Osteoblast (primary cell): ENCODE measurements at regions not wholly inside any gene's neighbourhood (a gene's known extent, or its start where the extent isn't known, plus 50 kb on each side); places are given as distances from the start of the nearest gene placed in this dataset.

ENCODE experiments used
- DNase-seq: peaks from one replicate; pipeline ENCODE4 v3.0.0; 2011; ENCODE audit warnings: low spot score, mixed read lengths; ENCODE audit not compliant: insufficient read length; ENCODE audit errors: missing footprints
- H2AFZ ChIP-seq: 2 replicates; pipeline ENCODE4 v1.6.0; 2011; ENCODE audit warnings: mild to moderate bottlenecking, low read length
- H3K27ac ChIP-seq: 2 replicates; pipeline ENCODE4 v1.5.1; 2011; ENCODE audit warnings: mild to moderate bottlenecking, low read depth, low read length, moderate library complexity
- H3K27me3 ChIP-seq: 2 replicates; pipeline ENCODE4 v1.6.0; 2012; ENCODE audit warnings: mild to moderate bottlenecking, control low read depth, inconsistent platforms, low read length, moderate library complexity; ENCODE audit not compliant: insufficient read depth
- H3K36me3 ChIP-seq: 2 replicates; pipeline ENCODE4 v1.5.1; 2011; ENCODE audit warnings: mild to moderate bottlenecking, low read length, control low read depth, moderate library complexity; ENCODE audit not compliant: insufficient read depth
- H3K4me1 ChIP-seq: 2 replicates; pipeline ENCODE4 v1.5.1; 2011; ENCODE audit warnings: mild to moderate bottlenecking, low read length, control low read depth, moderate library complexity; ENCODE audit not compliant: insufficient read depth
- H3K4me2 ChIP-seq: 2 replicates; pipeline ENCODE4 v1.6.0; 2011; ENCODE audit warnings: mild to moderate bottlenecking, low read length; ENCODE audit not compliant: insufficient read depth
- H3K4me3 ChIP-seq: fragments of 200-600 bp; sonication (generic); 3 replicates; pipeline ENCODE4 v1.5.1; 2012; ENCODE audit warnings: mild to moderate bottlenecking, low read length, inconsistent platforms; ENCODE audit not compliant: insufficient read depth
- H3K79me2 ChIP-seq: 2 replicates; pipeline ENCODE4 v1.6.0; 2012; ENCODE audit warnings: mild to moderate bottlenecking, low read length, control low read depth, inconsistent platforms; ENCODE audit not compliant: insufficient read depth
- H3K9me3 ChIP-seq: 2 replicates; pipeline ENCODE4 v1.5.1; 2011; ENCODE audit warnings: low read depth, low read length, control low read depth
- H4K20me1 ChIP-seq: 2 replicates; pipeline ENCODE4 v1.6.0; 2012; ENCODE audit warnings: mild to moderate bottlenecking, low read length, control low read depth; ENCODE audit not compliant: insufficient read depth
- CTCF ChIP-seq: IDR thresholded peaks from 2 replicates; pipeline ENCODE4 v1.5.1; 2011; ENCODE audit warnings: mild to moderate bottlenecking, low read depth, low read length, moderate library complexity; ENCODE audit errors: extremely low read depth

GRCh38 chr13:109336730-109337129 lies 449.7 kb downstream of the IRS2 start:
- no peaks in the 10 kb centered on the region for H3K27me3 ChIP-seq
- H3K4me1 ChIP-seq: peaks cover 10% of the 10 kb centered on the region
- no peaks in the 10 kb centered on the region for H3K36me3 ChIP-seq
- H3K4me3 ChIP-seq: no peak overlapping the region
- DNase-seq: no peak
- no peaks in the 10 kb centered on the region for H3K79me2 ChIP-seq
- TF ChIP-seq CTCF: no peak
- no peaks in the 10 kb centered on the region for H4K20me1 ChIP-seq
- peak overlapping the region; percentile 46 for H3K27ac ChIP-seq
- no peaks in the 10 kb centered on the region for H3K9me3 ChIP-seq
- H2AFZ ChIP-seq: no peak overlapping the region
- no peak overlapping the region for H3K4me2 ChIP-seq

GRCh38 chr13:109333893-109334651 lies 452.3 kb downstream of the IRS2 start:
- no peak overlapping the region for H3K4me2 ChIP-seq
- H3K27me3 ChIP-seq: no peaks in the 10 kb centered on the region
- H3K27ac ChIP-seq: no peak overlapping the region
- no peaks in the 10 kb centered on the region for H3K9me3 ChIP-seq
- H4K20me1 ChIP-seq: no peaks in the 10 kb centered on the region
- peaks cover 10% of the 10 kb centered on the region for H3K4me1 ChIP-seq
- H3K36me3 ChIP-seq: no peaks in the 10 kb centered on the region
- H3K79me2 ChIP-seq: no peaks in the 10 kb centered on the region
- H2AFZ ChIP-seq: no peak overlapping the region
- TF ChIP-seq CTCF: no peak
- no peak overlapping the region for H3K4me3 ChIP-seq
- no peak for DNase-seq

- no peak overlapping the region for H3K4me2 ChIP-seq
- H3K79me2 ChIP-seq: no peaks in the 10 kb centered on the region
- no peaks in the 10 kb centered on the region for H3K9me3 ChIP-seq
- peaks cover 10% of the 10 kb centered on the region for H3K4me1 ChIP-seq
- no peak for DNase-seq
- TF ChIP-seq CTCF: no peak
- no peak overlapping the region for H2AFZ ChIP-seq
- H3K27me3 ChIP-seq: no peaks in the 10 kb centered on the region
- no peak overlapping the region for H3K4me3 ChIP-seq
- no peaks in the 10 kb centered on the region for H4K20me1 ChIP-seq
- no peaks in the 10 kb centered on the region for H3K36me3 ChIP-seq
- H3K27ac ChIP-seq: no peak overlapping the region
Measured at GRCh38 chr13:109332506-109333499, 453.6 kb downstream of the IRS2 start.

- Histone ChIP-seq H3K4me2 (peak overlapping the region; percentile 29), H3K4me3 (no peak overlapping the region), H3K36me3 (no peaks in the 10 kb centered on the region), H3K27ac (no peak overlapping the region), H3K27me3 (no peaks in the 10 kb centered on the region), H3K79me2 (no peaks in the 10 kb centered on the region), H2AFZ (no peak overlapping the region), H3K4me1 (peaks cover 5% of the 10 kb centered on the region), H3K9me3 (no peaks in the 10 kb centered on the region), H4K20me1 (no peaks in the 10 kb centered on the region)
- no peak for DNase-seq
- no peak for TF ChIP-seq CTCF
Measured at GRCh38 chr13:109331898-109332297, 454.5 kb downstream of the IRS2 start.
